ENCODE measurements at regions not wholly inside any gene's neighbourhood (a gene's known extent, or its start where the extent isn't known, plus 50 kb on each side); places are given as distances from the start of the nearest gene placed in this dataset.

DNA sequence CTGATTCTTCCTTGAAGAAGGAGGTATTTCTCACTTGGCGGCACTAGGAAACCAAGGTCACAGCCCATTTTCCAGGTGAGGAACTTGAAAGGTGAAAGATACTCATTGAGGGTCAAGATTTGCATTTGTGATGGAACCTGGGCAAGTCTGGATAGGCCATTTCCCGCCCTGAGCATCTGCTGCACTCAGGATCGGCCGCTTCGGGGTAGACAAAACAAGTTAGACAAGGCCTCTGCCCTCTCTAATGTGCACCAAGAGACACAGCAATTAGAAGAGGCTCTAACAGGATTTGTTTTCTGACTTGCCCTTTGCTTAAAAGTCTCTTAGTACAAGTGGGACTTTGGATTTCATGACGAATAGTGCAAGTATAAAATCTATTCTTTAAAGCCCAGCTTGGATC lies 167.2 kb downstream of the KTN1 start:
- Histone ChIP-seq H3K27me3 (ENCODE audit: insufficient read depth, low read length, poor library complexity, severe bottlenecking) (no peaks in the 10 kb centered on the region), H3K9me3 (ENCODE audit: low read length) (no peaks in the 10 kb centered on the region), H3K27ac (ENCODE audit: low read depth, low read length) (no peak overlapping the region), H3K4me3 (ENCODE audit: low read length) (no peak overlapping the region), H3K4me1 (ENCODE audit: insufficient read depth, low read length) (no peaks in the 10 kb centered on the region), H3K36me3 (ENCODE audit: insufficient read depth, low read length) (no peaks in the 10 kb centered on the region)
- no peaks in the 10 kb centered on the region for H3K36me3 Mint-ChIP-seq
- H3K4me3 Mint-ChIP-seq: no peak overlapping the region
- POLR2A ChIA-PET: no interaction called here
- H3K9me3 Mint-ChIP-seq: no peaks in the 10 kb centered on the region
- H3K27me3 Mint-ChIP-seq: no peaks in the 10 kb centered on the region
- H3K4me1 Mint-ChIP-seq: no peaks in the 10 kb centered on the region
- CTCF ChIA-PET: no interaction called here
- no peak overlapping the region for H3K27ac Mint-ChIP-seq
- DNase-seq: no peak

DNA sequence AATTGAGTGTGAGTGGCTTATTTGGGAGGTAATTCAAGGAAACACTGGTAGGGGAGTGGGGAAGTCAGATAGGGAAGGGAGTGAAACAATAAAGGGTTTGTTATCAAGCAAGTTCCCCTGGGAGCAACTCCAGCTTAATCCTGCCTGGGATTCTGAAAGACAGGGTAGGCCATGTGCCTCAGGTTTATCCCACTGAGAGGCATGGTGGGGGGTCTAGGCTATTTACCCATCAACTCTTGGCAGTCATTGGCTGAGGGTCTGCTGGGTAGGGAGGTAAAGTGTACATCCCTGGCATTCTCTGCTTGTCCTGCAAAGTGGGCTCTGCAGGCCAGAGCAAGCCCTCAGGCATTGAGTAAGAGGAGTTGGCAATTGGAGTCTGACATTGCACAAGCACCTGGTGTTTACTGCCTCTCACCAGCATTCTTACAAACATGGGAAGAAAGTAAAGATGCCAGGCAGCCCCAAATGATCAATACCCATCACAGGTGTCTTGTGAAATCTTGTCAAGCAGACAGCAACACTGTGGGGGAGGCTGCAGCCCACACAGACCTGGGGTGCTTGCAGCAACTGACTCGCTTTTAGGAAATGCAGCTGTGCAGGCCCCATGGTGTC lies 169.3 kb downstream of the KTN1 start:
- Histone ChIP-seq H3K9me3 (ENCODE audit: low read length) (no peaks in the 10 kb centered on the region), H3K4me1 (ENCODE audit: insufficient read depth, low read length) (no peaks in the 10 kb centered on the region), H3K4me3 (ENCODE audit: low read length) (no peak overlapping the region), H3K27ac (ENCODE audit: low read depth, low read length) (no peak overlapping the region), H3K27me3 (ENCODE audit: insufficient read depth, low read length, poor library complexity, severe bottlenecking) (no peaks in the 10 kb centered on the region), H3K36me3 (ENCODE audit: insufficient read depth, low read length) (no peaks in the 10 kb centered on the region)
- no peak for DNase-seq
- ChIA-PET CTCF (no interaction called here), POLR2A (no interaction called here)
- H3K4me1 Mint-ChIP-seq: no peaks in the 10 kb centered on the region
- H3K9me3 Mint-ChIP-seq: no peaks in the 10 kb centered on the region
- no peaks in the 10 kb centered on the region for H3K36me3 Mint-ChIP-seq
- H3K27me3 Mint-ChIP-seq: peaks cover 0 to 2% of the 10 kb centered on the region in 2 donors
- no peak overlapping the region for H3K27ac Mint-ChIP-seq
- no peak overlapping the region for H3K4me3 Mint-ChIP-seq

DNA sequence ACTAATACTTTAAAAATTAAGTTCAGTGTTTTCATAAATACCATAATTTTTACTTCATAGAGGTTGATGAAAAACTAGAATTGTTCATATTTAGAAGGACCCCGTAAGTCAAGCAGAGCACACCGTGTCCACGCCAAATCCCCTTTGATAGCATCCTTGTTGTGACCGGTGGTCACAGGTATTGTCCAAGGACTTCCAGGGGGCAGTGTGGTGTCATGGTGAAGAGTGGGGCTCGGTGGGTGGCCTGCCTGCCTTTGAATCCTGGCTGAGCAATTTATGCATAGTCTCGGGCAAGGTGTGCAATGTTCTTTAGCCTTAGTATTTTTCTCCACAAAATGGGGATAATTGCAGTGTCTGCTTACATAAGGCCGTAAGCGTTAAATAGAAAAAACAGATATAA lies 169.9 kb downstream of the KTN1 start:
- H3K27ac ChIP-seq (ENCODE audit: low read depth, low read length): no peak overlapping the region
- H3K27me3 Mint-ChIP-seq: peaks cover 0 to 2% of the 10 kb centered on the region in 2 donors
- H3K36me3 Mint-ChIP-seq: no peaks in the 10 kb centered on the region
- DNase-seq: no peak
- no peaks in the 10 kb centered on the region for H3K9me3 ChIP-seq (ENCODE audit: low read length)
- no peaks in the 10 kb centered on the region for H3K36me3 ChIP-seq (ENCODE audit: insufficient read depth, low read length)
- H3K27me3 ChIP-seq (ENCODE audit: insufficient read depth, low read length, poor library complexity, severe bottlenecking): no peaks in the 10 kb centered on the region
- no peak overlapping the region for H3K4me3 Mint-ChIP-seq
- ChIA-PET CTCF (no interaction called here), POLR2A (no interaction called here)
- H3K4me1 Mint-ChIP-seq: no peaks in the 10 kb centered on the region
- H3K4me1 ChIP-seq (ENCODE audit: insufficient read depth, low read length): no peaks in the 10 kb centered on the region
- no peak overlapping the region for H3K27ac Mint-ChIP-seq
- H3K4me3 ChIP-seq (ENCODE audit: low read length): no peak overlapping the region
- no peaks in the 10 kb centered on the region for H3K9me3 Mint-ChIP-seq

DNA sequence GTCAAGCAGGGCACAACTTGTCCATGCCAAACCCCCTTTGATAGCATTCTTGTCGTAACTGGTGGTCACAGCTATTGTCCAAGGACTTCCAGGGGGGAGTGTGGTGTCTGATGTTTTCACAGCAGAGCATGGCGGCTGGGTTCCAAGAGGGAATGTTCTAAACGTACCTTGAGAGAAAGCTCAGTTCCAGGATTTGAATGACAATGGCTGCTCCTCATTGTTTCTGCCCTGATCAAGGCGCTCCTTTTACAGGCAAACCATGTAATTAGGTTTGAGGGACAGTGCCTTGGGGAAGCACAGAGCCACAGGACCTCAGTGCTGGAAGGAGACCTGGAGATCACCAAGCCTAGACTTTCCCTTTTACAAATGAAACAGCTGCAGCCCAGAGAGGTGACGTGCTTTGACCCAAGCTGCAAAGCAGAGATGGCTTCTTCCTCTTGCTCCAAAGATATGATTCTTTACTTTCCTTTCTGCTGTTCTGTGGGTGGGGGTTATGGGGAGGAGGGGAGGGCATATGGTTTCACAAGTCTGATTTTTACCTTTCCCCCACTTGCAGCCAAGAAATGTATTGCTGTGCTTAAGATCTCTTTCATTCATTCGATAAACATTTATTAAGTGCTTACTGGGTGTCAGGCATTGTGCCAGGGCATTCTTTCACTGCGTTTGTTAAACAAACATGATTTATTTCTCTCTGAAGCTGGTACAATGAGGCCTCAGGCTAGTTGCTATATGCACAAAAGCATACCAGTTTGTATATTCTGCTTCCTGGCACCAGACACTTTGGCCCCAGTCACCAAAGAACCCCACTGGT lies 172.8 kb downstream of the KTN1 start:
- H3K27ac ChIP-seq (ENCODE audit: low read depth, low read length): no peak overlapping the region
- no peaks in the 10 kb centered on the region for H3K4me1 ChIP-seq (ENCODE audit: insufficient read depth, low read length)
- Mint-ChIP-seq H3K27me3 (peaks cover 0 to 2% of the 10 kb centered on the region in 2 donors), H3K36me3 (no peaks in the 10 kb centered on the region), H3K9me3 (no peaks in the 10 kb centered on the region), H3K27ac (no peak overlapping the region), H3K4me3 (no peak overlapping the region), H3K4me1 (peaks cover 0 to 4% (median 0%) of the 10 kb centered on the region in 3 donors)
- POLR2A ChIA-PET: no interaction called here
- H3K27me3 ChIP-seq (ENCODE audit: insufficient read depth, low read length, poor library complexity, severe bottlenecking): no peaks in the 10 kb centered on the region
- DNase-seq: no peak
- CTCF ChIA-PET: no interaction called here
- no peaks in the 10 kb centered on the region for H3K36me3 ChIP-seq (ENCODE audit: insufficient read depth, low read length)
- no peak overlapping the region for H3K4me3 ChIP-seq (ENCODE audit: low read length)
- no peaks in the 10 kb centered on the region for H3K9me3 ChIP-seq (ENCODE audit: low read length)

DNA sequence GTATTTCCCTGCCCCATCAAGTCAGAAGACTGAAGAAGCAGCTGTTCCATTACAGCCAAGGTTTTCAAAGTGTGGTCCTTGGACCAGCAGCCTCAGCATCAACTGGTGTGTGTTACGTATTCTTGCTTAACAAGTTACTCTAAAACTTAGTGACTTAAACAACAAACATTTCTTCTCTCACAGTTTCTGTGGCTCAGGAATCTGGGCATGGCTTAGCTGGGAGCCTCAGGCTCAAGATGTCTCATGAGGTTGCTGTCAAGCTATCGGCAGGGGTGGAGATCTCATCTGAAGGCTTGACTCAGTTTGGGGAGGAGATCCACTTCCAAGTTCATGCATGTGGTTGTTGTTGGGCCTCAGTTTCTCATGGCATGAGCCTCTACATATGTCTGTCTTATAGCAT lies 174.5 kb downstream of the KTN1 start:
- H3K36me3 ChIP-seq (ENCODE audit: insufficient read depth, low read length): no peaks in the 10 kb centered on the region
- H3K4me3 ChIP-seq (ENCODE audit: low read length): no peak overlapping the region
- DNase-seq: no peak
- H3K4me1 Mint-ChIP-seq: peaks cover 0 to 4% (median 0%) of the 10 kb centered on the region in 3 donors
- H3K27ac Mint-ChIP-seq: no peak overlapping the region
- no peaks in the 10 kb centered on the region for H3K9me3 ChIP-seq (ENCODE audit: low read length)
- no peaks in the 10 kb centered on the region for H3K27me3 ChIP-seq (ENCODE audit: insufficient read depth, low read length, poor library complexity, severe bottlenecking)
- no peak overlapping the region for H3K4me3 Mint-ChIP-seq
- no peaks in the 10 kb centered on the region for H3K9me3 Mint-ChIP-seq
- ChIA-PET CTCF (no interaction called here), POLR2A (no interaction called here)
- no peaks in the 10 kb centered on the region for H3K36me3 Mint-ChIP-seq
- no peak overlapping the region for H3K27ac ChIP-seq (ENCODE audit: low read depth, low read length)
- no peaks in the 10 kb centered on the region for H3K4me1 ChIP-seq (ENCODE audit: insufficient read depth, low read length)
- H3K27me3 Mint-ChIP-seq: peaks cover 0 to 2% of the 10 kb centered on the region in 2 donors

DNA sequence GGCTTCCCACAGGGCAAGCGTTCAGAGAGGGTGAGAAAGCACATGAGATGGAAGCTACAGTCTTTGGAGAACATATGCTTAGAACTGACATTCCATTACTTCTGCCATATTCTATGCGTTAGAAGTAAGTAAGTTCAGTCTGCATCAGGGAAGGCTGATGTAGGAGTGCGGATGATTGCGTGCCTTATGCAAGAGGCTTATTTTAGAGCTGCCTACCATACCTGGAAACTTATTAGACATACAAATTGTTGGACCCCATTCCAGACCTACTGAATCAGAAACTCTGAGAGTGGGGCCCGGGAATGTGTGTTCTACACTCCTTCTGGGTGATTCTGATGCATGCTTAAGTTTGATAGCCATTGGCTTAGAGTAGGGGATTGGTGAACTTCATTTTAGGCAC lies 174.9 kb downstream of the KTN1 start:
- no peak for DNase-seq
- H3K4me1 ChIP-seq (ENCODE audit: insufficient read depth, low read length): no peaks in the 10 kb centered on the region
- ChIA-PET CTCF (no interaction called here), POLR2A (no interaction called here)
- Mint-ChIP-seq H3K4me3 (no peak overlapping the region), H3K36me3 (no peaks in the 10 kb centered on the region), H3K27ac (no peak overlapping the region), H3K27me3 (peaks cover 0 to 2% of the 10 kb centered on the region in 2 donors), H3K4me1 (peaks cover 0 to 4% (median 0%) of the 10 kb centered on the region in 3 donors), H3K9me3 (no peaks in the 10 kb centered on the region)
- no peaks in the 10 kb centered on the region for H3K9me3 ChIP-seq (ENCODE audit: low read length)
- no peaks in the 10 kb centered on the region for H3K27me3 ChIP-seq (ENCODE audit: insufficient read depth, low read length, poor library complexity, severe bottlenecking)
- no peak overlapping the region for H3K4me3 ChIP-seq (ENCODE audit: low read length)
- H3K27ac ChIP-seq (ENCODE audit: low read depth, low read length): no peak overlapping the region
- H3K36me3 ChIP-seq (ENCODE audit: insufficient read depth, low read length): no peaks in the 10 kb centered on the region

DNA sequence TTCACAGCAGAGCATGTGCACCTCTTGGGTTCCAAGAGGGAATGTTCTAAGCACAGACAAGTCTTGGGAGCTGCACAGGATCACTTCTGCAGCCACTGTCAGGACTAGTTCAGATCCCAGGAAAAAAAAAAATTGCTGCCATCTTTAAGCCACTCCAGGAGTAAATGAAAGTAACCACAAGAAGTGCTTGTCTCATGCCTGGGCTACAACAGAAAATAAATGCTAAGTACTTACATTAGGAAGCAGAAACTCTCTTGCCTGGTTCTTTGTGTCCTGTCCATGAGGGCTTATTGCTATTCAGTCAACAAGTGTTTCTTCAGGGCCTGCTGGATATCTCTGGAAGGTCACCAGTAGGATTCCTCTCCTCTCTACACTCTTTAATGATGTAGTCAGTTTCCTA lies 176.1 kb downstream of the KTN1 start:
- H3K9me3 Mint-ChIP-seq: no peaks in the 10 kb centered on the region
- ChIA-PET POLR2A (no interaction called here), CTCF (no interaction called here)
- H3K9me3 ChIP-seq (ENCODE audit: low read length): no peaks in the 10 kb centered on the region
- peaks cover under 1 to 2% of the 10 kb centered on the region in 2 donors for H3K27me3 Mint-ChIP-seq
- H3K4me1 ChIP-seq (ENCODE audit: insufficient read depth, low read length): no peaks in the 10 kb centered on the region
- peaks cover 0 to 4% (median 0%) of the 10 kb centered on the region in 3 donors for H3K4me1 Mint-ChIP-seq
- peak overlapping the region in 3 of 8 donors; percentile 3 to 61 (median 55) for H3K27ac Mint-ChIP-seq
- H3K27me3 ChIP-seq (ENCODE audit: insufficient read depth, low read length, poor library complexity, severe bottlenecking): no peaks in the 10 kb centered on the region
- H3K4me3 Mint-ChIP-seq: no peak overlapping the region
- no peak overlapping the region for H3K27ac ChIP-seq (ENCODE audit: low read depth, low read length)
- H3K4me3 ChIP-seq (ENCODE audit: low read length): no peak overlapping the region
- no peaks in the 10 kb centered on the region for H3K36me3 Mint-ChIP-seq
- no peak for DNase-seq
- no peaks in the 10 kb centered on the region for H3K36me3 ChIP-seq (ENCODE audit: insufficient read depth, low read length)

DNA sequence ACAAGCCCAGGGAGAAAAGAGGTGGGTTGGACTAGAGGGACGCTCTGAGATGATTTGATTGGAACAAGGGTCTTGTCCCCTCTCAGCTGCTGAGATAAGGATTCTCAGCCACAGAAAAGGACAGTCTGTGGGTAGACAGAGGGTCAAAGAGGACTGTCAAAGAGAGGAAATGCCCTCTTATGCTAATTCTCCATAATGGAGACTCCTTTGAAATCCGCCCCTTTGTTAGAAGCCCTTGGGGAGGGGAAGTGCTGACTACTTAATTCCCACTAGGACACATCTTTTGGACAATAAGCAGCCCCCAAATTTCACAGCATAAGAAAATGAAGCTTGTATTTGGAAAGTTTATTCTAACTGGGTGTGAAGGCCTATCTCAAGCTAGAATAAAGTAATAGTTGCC lies 176.6 kb downstream of the KTN1 start:
- Mint-ChIP-seq H3K4me1 (peaks cover 0 to 4% (median 0%) of the 10 kb centered on the region in 3 donors), H3K4me3 (no peak overlapping the region), H3K36me3 (no peaks in the 10 kb centered on the region), H3K27me3 (peaks cover 2 to 5% of the 10 kb centered on the region in 2 donors), H3K27ac (peak overlapping the region in 2 of 8 donors; percentile 3 to 61), H3K9me3 (no peaks in the 10 kb centered on the region)
- ChIA-PET POLR2A (no interaction called here), CTCF (no interaction called here)
- no peaks in the 10 kb centered on the region for H3K4me1 ChIP-seq (ENCODE audit: insufficient read depth, low read length)
- no peaks in the 10 kb centered on the region for H3K36me3 ChIP-seq (ENCODE audit: insufficient read depth, low read length)
- no peak overlapping the region for H3K27ac ChIP-seq (ENCODE audit: low read depth, low read length)
- no peak overlapping the region for H3K4me3 ChIP-seq (ENCODE audit: low read length)
- no peak for DNase-seq
- no peaks in the 10 kb centered on the region for H3K27me3 ChIP-seq (ENCODE audit: insufficient read depth, low read length, poor library complexity, severe bottlenecking)
- no peaks in the 10 kb centered on the region for H3K9me3 ChIP-seq (ENCODE audit: low read length)

Data from CD8-positive, alpha-beta memory T cell (primary cell).